ENCODE measurements at regions not wholly inside any gene's neighbourhood (a gene's known extent, or its start where the extent isn't known, plus 50 kb on each side); places are given as distances from the start of the nearest gene placed in this dataset.

DNA sequence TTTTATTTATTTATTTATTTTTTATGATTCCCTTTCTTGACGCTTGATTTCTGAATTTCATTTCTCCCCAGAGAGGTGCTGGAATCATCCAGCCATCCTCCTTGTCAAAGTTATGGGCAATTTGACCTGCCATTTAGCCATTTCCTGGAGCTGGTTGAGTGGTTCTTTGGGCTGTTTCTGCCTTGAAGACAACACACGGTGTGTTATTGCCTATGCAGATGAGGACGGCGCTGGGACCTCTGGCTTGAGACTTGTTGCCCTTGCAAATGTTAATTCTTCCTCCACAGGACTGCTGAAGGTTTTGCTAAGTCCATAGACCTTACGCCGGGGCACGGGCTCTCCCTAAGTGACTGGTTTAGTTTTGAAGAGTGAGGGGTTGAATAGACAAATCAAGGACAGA is 147.9 kb upstream of the PLET1 start:
- BruUV-seq (replicated peaks) = no TSS peak
- CTCF ChIA-PET = no interaction called here

DNA sequence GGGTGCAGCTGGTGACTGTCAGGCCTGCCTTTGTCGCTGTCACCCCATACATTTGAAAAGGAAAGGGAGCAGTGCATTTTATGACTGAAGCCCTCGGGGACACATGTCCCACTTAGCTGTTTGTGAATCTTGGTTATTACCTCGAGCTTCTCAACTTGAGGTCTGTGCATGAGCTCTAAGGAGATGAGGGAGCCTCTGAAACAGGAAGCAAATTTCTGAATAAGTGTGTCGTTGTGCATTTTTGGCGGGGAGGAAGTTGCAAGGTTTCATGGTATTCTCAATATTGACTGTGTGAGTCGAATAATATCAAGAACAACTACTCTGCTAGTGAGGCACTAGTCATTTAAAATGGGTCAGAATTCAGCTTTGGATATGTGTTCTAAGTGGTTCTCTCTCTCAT is 149.7 kb upstream of the PLET1 start:
- TF ChIP-seq POLR2AphosphoS5 (IDR thresholded peaks at IDR 0.05; ENCODE audit: low read depth, low read length) (no peak), TCF7L2 (IDR thresholded peaks at IDR 0.05; ENCODE audit: low read depth, low read length) (no peak), SIN3A (IDR thresholded peaks at IDR 0.05; ENCODE audit: borderline replicate concordance, insufficient read depth, low read depth, low read length) (no peak)
- TF ChIP-seq, protein P1, sequence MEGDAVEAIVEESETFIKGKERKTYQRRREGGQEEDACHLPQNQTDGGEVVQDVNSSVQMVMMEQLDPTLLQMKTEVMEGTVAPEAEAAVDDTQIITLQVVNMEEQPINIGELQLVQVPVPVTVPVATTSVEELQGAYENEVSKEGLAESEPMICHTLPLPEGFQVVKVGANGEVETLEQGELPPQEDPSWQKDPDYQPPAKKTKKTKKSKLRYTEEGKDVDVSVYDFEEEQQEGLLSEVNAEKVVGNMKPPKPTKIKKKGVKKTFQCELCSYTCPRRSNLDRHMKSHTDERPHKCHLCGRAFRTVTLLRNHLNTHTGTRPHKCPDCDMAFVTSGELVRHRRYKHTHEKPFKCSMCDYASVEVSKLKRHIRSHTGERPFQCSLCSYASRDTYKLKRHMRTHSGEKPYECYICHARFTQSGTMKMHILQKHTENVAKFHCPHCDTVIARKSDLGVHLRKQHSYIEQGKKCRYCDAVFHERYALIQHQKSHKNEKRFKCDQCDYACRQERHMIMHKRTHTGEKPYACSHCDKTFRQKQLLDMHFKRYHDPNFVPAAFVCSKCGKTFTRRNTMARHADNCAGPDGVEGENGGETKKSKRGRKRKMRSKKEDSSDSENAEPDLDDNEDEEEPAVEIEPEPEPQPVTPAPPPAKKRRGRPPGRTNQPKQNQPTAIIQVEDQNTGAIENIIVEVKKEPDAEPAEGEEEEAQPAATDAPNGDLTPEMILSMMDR (IDR thresholded peaks at IDR 0.05) = no peak
- TF ChIP-seq, protein P2, sequence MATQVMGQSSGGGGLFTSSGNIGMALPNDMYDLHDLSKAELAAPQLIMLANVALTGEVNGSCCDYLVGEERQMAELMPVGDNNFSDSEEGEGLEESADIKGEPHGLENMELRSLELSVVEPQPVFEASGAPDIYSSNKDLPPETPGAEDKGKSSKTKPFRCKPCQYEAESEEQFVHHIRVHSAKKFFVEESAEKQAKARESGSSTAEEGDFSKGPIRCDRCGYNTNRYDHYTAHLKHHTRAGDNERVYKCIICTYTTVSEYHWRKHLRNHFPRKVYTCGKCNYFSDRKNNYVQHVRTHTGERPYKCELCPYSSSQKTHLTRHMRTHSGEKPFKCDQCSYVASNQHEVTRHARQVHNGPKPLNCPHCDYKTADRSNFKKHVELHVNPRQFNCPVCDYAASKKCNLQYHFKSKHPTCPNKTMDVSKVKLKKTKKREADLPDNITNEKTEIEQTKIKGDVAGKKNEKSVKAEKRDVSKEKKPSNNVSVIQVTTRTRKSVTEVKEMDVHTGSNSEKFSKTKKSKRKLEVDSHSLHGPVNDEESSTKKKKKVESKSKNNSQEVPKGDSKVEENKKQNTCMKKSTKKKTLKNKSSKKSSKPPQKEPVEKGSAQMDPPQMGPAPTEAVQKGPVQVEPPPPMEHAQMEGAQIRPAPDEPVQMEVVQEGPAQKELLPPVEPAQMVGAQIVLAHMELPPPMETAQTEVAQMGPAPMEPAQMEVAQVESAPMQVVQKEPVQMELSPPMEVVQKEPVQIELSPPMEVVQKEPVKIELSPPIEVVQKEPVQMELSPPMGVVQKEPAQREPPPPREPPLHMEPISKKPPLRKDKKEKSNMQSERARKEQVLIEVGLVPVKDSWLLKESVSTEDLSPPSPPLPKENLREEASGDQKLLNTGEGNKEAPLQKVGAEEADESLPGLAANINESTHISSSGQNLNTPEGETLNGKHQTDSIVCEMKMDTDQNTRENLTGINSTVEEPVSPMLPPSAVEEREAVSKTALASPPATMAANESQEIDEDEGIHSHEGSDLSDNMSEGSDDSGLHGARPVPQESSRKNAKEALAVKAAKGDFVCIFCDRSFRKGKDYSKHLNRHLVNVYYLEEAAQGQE (IDR thresholded peaks at IDR 0.05; ENCODE audit: insufficient read depth in 1 of 2, low read depth in 2 of 2, low read length in 1 of 2) = no peak
- ATAC-seq (no peak), DNase-seq (ENCODE audit: low read depth, low spot score) (no peak)
- ChIA-PET CTCF (no interaction called here), POLR2A (no interaction called here)
- Histone ChIP-seq H3K36me3 (ENCODE audit: control insufficient read depth, insufficient read depth, low read length) (no peaks in the 10 kb centered on the region), H3K9me3 (ENCODE audit: control insufficient read depth, insufficient read depth, low read depth, low read length) (peaks cover 6% of the 10 kb centered on the region; the same call in 1 of the 2 replicates), H3K4me3 (ENCODE audit: low read depth in 2 of 2, low read length in 2 of 2) (no peak overlapping the region), H3K27ac (ENCODE audit: low read length) (no peak overlapping the region), H3K27me3 (ENCODE audit: control insufficient read depth, insufficient read depth, low read length) (peaks cover 6% of the 10 kb centered on the region; the same call in 1 of the 2 replicates), H3K4me1 (ENCODE audit: control insufficient read depth, insufficient read depth, low read length) (no peaks in the 10 kb centered on the region)
- in situ Hi-C loops (cut with HindIII; ENCODE audit: low pct_unique_long_range_greater_than_20kb, low sequenced_read_pairs) (no loop called here), intact Hi-C loops (cut with micrococcal nuclease; ENCODE audit: unreplicated experiment) (no loop called here)
- BruUV-seq (replicated peaks) = no TSS peak

More for the DNA sequence above, 147.9 kb upstream of the PLET1 start:
- TF ChIP-seq, protein P2 (IDR thresholded peaks at IDR 0.05; ENCODE audit: insufficient read depth in 1 of 2, low read depth in 2 of 2, low read length in 1 of 2) = no peak
- no peak for TF ChIP-seq TCF7L2 (IDR thresholded peaks at IDR 0.05; ENCODE audit: low read depth, low read length)
- no peak for TF ChIP-seq POLR2AphosphoS5 (IDR thresholded peaks at IDR 0.05; ENCODE audit: low read depth, low read length)
- TF ChIP-seq SIN3A (IDR thresholded peaks at IDR 0.05; ENCODE audit: borderline replicate concordance, insufficient read depth, low read depth, low read length) = no peak
- TF ChIP-seq, protein P1 (IDR thresholded peaks at IDR 0.05) = no peak
- intact Hi-C loops (cut with micrococcal nuclease; ENCODE audit: unreplicated experiment) = no loop called here
- H3K36me3 ChIP-seq (ENCODE audit: control insufficient read depth, insufficient read depth, low read length) = no peaks in the 10 kb centered on the region
- H3K4me1 ChIP-seq (ENCODE audit: control insufficient read depth, insufficient read depth, low read length) = no peaks in the 10 kb centered on the region
- no peak overlapping the region for H3K27ac ChIP-seq (ENCODE audit: low read length)
- no peak overlapping the region for H3K4me3 ChIP-seq (ENCODE audit: low read depth in 2 of 2, low read length in 2 of 2)
- ATAC-seq = no peak
- no peak for DNase-seq (ENCODE audit: low read depth, low spot score)
- peaks cover 6% of the 10 kb centered on the region; the same call in 1 of the 2 replicates for H3K27me3 ChIP-seq (ENCODE audit: control insufficient read depth, insufficient read depth, low read length)
- in situ Hi-C loops (cut with HindIII; ENCODE audit: low pct_unique_long_range_greater_than_20kb, low sequenced_read_pairs) = no loop called here
- H3K9me3 ChIP-seq (ENCODE audit: control insufficient read depth, insufficient read depth, low read depth, low read length) = no peaks in the 10 kb centered on the region; the same call in 1 of the 2 replicates
- POLR2A ChIA-PET = no interaction called here
